ENCODE measurements at regions not wholly inside any gene's neighbourhood (a gene's known extent, or its start where the extent isn't known, plus 50 kb on each side); places are given as distances from the start of the nearest gene placed in this dataset.

DNA sequence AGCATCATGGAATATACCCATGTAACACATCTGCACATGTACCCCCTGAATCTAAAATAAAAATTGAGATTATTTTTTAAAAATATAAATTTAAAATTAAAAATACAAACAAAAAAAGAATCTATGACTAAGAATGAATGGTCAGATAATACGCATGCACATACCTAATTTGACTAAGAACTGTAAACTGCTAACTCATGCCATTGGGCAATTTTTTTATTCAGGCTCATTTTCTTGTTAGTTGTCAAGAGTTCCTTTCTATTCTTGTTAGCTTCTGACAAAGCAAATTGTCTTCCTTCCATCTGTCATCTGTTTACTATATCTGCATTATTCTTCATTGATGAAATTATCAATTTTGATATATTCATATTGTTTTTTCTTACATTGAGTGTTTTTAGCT, 69.5 kb upstream of the HAND1 start:
- TF ChIP-seq EP300 (IDR thresholded peaks at IDR 0.05) (no peak), CTCF (IDR thresholded peaks at IDR 0.05) (no peak), POLR2A (IDR thresholded peaks at IDR 0.05) (no peak), POLR2AphosphoS5 (IDR thresholded peaks at IDR 0.05) (no peak)
